Right renal cortex interstitium (tissue), 3 donors: ENCODE measurements at regions not wholly inside any gene's neighbourhood (a gene's known extent, or its start where the extent isn't known, plus 50 kb on each side); places are given as distances from the start of the nearest gene placed in this dataset.

Source experiments
- DNase-seq, 3 donors: peaks; one replicate each; pipeline ENCODE4 v3.0.0-alpha.2; 2013; ENCODE audit warnings: low read depth in 3 of 3, low spot score in 2 of 3

DNA sequence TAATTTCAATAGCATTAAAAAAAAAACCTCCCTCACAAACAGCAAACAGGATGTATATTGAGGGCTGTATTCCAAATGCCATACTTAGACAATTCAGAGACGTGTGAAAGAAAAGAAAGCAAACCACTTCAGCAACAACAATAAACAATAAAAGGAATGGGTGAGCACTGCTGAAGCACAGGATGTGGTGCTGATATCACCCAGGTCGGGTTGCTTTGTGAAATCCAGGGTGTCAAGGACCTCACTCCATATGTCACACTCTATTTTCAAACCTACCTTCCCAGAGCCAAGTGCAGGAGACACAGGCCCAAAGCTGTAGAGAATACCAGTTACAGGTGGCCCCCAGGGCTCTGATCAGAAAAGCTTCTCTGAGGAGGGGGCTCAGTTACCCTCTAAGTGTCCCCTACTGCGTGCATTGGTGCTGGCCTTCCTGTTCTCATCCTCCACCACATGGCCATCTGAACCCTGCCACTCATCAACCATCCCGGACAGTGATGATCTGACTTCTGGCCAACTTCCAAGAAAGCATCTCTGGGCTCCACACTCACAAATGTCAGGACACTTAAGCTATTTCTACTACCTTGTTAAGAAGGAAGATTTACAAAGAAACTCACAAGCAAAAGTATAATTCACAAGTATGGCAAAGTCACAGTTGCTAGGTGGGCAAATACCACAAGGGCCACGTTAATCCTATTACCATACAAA is 363.0 kb downstream of the SS18 start:
- no peak for DNase-seq

DNA sequence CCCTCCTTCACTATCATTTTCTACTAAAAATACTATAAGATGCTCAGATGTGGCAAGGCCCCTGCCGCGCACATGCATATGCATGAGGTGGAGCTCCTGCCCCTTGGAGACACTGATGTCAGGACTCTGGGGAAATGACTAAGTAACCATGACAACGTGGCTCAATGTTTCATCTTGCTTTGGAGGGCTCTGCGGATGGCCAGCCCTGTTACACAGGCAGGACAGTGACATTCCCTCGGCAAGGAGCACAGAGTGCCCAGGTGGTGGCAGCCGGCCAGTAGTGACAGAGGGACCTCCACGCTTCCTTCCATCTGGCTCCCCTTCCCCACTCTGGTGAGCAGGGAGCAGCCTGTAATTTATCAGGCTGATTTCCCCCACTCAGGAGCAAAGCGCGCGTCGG is 364.1 kb downstream of the SS18 start:
- DNase-seq, result no peak

DNA sequence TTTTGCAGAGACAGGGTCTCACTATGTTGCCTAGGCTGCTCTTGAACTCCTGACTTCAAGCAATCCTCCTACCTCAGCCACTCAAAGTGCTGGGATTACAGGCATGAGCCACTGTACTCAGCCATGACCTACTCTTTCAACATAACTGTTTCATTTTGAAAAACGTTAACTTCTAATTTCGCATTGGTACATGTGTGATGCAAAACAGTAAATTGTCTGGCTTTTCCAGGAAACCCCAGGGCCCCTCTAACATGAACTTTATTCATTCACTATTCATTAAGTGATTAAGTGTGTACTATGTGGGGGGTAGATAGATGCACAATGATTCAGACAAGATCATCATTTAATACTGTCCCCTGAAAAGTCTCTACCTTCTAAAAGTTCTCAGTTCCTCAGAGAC is 364.9 kb downstream of the SS18 start:
- no peak for DNase-seq

DNA sequence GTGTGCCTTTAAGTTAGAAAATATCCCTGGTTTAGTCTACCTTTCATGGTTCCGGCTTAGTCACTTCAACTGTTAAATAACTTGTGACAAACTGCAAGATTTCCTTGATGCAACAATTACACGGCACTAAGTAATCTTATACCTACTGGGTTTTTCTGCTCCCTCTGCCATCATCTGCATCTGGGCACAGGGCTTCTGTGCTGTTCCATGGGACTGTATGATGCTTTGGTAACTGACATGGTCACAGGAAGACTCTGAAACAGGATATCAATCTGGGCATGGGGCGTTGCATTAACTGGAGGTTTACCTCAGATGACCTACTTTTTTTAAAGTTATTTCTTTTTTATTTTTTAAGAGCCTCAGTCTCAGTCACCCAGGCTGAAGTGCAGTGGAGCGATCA is 365.4 kb downstream of the SS18 start:
- no peak for DNase-seq

DNA sequence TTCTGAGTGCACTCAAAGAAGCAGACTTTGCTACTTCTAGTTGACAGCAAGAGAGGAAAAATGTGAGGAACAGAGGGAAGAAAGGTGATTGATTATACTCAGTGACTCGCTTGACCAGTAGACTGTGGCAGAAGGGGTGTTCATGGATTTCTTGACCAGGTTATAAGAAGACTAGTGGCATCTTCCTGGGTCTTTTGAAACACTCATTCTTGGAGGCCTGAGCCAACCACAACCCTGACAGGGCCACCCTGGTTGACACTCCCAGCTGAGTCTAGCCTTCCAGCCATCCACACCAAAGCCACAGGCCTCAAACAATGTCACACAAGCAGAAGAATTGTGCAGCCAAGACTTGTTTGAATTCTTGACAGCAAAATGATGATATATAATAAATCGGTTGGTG is 366.3 kb downstream of the SS18 start:
- no peak for DNase-seq

DNA sequence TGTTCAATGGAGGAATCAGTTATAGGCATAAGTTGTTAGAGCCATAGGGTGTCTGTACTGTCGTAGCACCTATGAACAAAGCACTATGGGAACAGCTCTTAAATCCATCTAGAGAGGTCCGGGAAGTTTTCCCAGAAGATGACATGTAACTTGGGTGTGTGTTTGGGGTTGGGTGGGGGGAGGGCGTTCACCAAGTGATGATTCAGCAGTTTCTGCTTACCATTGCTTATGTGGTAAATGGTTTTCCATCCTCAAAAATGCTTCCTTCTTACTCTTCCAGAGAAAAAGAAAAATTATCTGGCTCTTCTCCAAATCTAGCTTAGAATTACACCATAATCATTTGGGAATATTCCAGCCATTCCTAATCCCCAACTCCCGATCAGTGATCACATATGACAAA is 361.1 kb upstream of the ZNF521 start:
- DNase-seq, result no peak

DNA sequence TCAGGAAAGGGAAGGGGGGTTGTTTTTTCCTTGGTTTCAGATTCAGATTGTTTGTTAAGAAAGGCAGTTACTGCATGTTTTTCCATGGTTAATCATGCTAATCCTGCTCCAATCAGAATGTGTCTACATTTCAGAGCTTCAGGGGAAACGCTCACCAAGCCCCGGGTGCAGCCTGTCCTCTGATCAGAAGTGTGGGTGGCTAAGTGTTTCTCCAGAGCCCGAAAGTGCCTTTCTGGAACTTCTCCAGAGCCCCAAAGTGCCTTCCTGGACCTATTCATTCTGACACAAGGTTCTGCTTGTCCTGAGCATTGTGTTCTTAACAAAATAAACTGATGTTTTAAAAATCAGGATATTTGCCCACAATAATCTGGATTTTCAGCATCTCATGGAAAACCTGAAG is 359.0 kb upstream of the ZNF521 start:
- DNase-seq, result no peak

DNA sequence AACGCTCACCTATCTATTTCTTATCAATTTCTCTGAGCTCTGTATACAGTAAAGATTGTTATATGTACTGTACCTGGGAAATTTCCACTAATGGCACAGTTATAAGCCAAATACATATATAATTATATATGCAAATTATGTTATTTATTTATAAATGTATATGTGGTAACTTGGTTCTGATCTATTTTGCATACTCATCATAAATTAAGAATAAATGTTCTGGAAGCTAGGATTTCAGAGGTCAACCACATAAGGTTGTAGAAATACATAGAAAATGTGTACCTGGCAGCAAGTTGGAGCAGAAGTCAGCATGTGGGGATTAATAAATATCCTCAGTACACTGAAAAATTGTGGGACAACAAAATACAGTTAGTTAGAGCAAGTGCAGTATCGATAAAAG is 353.7 kb upstream of the ZNF521 start:
- DNase-seq, result no peak

DNA sequence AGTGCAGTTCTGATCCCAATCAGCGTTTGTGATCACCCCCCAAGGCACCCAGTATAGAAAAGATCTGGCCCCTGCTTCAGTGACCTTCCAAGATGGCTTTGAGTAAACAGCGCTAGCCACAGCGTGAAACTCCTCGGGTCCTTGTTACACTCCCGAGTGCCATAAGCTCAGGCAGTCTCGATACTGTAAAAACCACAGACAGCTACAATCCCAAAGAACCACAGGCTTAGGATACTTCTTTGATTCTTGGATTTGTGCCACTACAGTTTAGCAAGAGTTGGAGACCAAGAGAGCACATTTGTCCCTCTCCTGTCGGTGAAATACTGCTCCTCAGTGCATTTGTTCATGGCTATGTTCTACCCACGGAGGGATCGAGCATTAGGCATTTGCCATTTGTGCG is 352.5 kb upstream of the ZNF521 start:
- DNase-seq, result no peak

DNA sequence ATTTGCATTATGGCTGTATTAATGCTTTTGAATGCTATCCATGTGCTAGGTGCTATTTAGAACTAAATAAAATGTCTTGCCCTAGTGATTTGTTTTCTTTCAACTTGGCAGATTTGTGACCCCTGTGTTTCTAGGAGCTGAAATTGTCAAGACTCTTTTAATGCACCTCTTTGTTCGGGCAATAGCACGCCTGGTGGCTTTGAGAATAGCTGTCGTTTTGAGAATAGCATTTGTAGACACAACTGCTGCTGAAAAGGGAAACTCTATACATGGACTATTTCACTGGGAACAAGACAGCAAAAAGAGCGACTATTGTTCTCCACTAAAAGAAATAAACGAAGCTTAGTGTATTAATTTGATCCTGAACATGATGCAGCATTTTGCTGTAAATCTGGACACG is 352.1 kb upstream of the ZNF521 start:
- no peak for DNase-seq

DNA sequence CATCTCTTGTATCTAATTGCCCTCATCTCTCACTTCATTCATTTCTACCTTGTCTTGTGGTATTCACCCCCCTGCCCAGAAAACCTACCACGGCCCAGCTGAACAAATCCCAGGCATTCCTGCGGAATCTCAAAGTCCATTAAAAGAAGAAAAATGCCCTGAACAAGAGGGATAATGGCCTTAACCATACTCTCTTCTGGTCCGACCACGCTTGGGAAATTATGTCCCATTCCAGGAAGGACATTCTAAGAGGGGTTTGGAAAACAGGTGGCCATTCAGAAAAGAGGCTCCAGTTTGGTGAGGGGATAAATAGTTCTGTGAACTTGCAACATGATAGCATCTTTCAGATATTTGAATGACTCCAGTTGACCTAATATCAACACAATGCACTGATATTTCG is 349.9 kb upstream of the ZNF521 start:
- DNase-seq, result no peak

DNA sequence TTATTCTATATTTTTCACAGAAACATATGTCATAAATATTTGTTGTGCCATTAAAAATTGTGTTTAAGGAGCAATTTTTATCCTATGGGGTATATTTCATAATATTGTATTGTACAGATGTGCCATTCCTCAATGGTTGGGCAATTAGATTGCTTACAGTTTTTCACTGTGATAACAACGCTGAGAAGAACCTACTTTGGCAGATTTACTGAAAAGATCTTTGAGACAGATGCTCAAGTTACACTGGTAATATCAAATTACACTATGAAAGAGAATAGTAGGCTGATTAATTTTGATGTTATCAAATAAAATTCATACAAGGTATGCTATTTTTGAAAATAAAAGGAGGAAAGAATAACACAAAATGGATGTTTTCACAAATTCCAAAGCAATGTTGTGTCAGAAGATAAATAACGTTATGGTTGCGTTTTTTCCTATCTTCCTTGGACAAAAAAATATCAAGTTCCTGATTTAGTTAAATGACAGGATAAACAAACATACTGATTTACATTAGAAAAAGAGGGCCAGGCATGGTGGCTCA is 335.1 kb upstream of the ZNF521 start:
- no peak for DNase-seq

DNA sequence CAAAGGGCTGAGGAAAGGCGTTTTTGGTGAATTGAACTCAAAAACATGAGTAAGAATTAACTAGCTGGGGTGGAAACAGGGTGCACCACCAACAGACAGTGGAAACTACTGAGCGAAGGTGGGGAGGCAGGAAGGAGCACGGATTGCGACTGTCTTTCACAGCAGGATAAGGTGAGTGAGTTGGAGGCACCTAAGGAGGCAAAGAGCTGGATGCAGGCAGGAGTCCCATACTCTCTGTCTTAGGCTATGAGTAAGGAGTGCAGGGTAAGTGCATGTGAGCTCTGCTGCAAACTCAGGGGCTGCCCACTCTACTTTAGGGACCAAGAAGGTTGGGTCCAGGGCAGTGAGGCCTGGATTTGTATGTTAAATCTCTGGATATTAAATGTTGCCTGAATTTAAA is 333.1 kb upstream of the ZNF521 start:
- no peak for DNase-seq

DNA sequence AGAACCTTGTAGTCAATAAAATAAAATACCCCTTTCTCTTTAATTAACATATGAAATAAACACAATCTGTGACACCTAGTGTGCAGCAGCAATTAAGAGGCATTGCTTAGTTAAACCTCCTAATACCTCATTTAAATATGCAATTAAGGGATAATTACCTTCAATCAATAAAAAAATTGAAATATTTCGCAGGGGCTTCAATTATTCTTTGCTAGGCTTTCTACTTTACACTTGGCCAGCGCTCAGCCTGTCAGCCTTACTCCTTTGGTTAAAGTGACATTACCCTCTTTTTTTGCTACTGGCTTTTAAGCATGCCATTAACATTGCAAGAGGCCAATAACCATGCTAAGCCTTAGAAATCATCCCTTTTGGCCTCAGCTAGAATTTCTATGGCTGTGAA is 327.5 kb upstream of the ZNF521 start:
- no peak for DNase-seq

DNA sequence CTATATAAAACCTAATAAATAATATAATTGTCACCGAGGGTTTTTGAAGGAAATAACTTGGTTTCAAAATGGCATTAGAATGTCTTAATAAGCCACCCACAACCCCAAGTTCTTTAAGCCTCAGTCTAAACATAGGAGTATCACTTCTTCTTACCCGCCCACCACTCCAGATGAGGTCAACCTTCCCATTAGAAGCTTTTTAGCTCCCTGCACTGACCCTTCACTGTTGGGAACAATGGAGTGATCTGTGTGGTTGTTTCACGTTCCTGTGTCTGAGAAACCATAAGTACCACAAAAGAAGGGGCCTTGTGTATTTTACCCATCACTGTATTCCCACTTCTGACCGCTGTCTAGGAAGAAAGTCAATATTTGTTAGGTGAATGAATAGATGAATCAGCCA is 326.3 kb upstream of the ZNF521 start:
- DNase-seq, result no peak

DNA sequence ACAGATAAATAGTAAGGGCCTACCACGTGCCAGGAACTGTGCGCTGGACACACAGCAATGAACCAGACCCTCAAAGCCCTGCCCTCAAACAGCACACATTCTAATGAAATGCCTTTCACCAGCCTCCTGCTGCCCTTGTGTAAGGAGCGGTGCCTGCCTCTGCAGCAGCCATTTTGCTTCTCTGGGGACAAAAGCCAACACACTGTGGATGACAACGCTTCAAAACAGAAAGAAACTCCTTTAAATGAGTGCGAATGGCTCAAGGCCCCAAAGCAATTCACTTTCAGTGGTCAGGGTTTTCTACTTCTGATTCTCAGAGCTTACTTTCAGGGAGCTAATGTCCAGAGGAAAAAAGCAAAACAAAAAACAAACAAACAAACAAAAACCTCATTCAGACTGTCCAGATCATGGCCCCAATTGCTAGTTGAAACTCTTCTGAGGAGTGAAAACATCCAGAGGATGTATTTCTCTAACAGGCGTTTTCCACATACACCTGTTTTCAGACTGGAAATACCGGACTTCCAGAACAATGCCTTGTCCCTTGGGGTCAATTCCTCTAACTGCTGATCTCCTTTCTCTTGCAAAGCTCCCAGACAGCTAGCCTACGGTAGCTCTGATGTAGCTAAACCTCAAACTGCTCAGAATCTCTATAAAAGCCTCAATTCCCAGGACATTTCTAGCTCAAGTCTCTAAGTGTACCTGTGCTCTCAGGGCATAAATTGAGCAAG is 323.3 kb upstream of the ZNF521 start:
- no peak for DNase-seq

DNA sequence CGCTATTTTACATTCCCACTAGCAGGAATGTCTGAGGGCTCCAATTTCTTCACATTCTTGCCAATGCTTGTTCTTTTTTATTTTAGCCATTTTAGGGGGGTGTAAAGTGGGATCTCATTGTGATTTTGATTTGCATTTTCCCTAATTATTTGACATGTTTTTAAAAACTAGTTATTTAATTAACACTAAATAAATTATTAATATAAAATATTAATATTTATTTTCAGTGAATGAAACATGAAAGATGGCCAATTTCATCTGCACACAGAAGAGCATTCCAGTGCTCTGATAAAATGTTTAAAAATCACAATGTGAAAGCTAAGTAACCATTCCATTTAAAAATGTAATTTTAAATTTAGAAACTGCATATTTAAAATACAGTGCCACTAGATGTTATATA is 322.2 kb upstream of the ZNF521 start:
- DNase-seq, result no peak

DNA sequence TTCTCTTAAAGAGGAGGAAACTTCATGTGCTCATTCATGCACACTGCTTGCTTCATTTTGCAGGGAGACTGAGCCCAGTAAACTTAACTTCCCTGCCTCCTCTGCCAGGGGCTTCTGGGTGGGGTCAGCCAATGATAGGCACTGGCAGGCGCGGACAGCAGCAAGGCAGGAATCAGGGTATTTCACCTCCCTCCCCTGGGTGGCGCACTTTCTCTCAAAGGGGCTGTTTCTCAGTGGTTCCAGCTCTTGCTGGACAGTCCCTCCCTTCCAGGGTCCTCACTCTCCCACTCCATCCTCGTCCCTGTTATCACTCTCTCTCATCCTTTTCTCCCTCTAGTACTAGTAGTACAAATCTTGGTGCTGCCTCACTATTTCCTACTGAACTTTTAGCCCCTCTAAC is 320.5 kb upstream of the ZNF521 start:
- no peak for DNase-seq

DNA sequence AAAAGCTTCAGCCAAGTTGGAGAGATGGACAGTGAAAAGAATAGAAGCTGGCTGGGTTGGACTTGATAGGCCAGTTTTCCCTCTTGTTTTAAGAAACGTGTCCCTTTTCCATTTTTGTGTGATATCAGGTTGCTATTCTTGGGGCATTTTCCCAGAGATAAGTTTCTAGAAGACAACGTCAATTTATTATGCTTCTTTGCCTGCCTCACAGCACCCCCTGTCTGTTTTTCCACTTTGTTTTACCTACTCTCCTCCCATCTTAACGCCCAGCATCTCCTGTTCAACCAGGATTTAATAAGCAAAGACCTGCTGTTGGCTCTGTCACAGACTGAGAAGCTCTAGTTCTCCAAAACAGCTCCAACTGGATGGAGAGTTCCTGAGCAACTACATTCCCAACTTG is 317.8 kb upstream of the ZNF521 start:
- DNase-seq, result no peak

DNA sequence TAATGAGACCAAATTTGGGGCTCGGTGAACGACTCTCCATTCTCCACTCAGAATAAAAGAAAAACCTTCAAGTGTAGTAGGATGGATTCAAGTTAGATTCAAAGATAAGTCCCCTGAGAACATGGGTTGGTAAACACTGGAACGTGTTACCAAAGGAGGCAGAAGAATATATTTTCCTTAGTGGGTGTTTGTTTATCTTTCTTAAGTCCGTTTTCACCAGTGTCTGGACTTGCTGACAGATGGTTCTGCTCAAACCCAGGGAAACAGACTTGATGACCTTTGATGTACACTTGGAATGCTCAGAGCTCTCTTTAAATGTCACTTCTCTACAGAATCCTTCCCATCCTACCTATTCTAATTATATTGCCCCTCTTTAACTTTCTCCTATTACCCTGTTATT is 310.3 kb upstream of the ZNF521 start:
- no peak for DNase-seq

DNA sequence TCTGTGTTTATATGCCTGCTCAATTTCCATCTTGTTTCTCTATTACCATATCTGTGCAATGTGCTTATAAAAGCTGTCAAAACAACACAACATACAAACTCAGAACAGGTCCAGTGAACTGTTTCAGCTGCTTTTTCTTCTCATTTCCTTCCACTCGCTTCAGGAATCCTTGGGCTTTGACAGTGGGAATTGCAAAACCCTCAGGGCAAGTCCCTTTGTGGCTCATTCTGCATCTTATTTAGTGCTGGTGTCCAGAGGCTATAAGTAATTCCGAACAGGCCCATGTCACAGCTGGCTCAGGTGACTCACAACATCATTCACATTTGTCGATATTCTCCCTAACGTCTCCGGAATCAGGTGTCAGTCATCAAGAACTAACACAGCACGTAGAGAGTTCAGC is 309.9 kb upstream of the ZNF521 start:
- DNase-seq, result no peak

DNA sequence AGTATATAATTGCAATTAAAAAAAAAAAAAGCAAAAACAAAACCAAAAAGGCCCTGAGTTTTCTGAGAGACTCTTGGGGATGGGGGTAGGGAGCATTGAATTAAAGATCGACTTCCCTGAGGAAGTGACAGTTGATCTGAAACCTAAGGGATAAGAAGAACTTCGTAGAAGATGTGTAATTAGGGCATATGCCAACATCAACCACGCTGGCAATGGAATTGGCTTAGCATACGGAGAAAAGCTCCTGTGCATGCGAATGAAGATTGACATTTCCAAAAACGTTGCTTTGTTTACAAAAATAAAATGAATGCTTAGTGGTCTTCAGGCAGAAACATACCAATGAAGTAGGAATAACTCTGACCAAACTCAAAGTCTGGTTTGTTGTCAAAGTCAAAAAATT is 307.6 kb upstream of the ZNF521 start:
- no peak for DNase-seq

DNA sequence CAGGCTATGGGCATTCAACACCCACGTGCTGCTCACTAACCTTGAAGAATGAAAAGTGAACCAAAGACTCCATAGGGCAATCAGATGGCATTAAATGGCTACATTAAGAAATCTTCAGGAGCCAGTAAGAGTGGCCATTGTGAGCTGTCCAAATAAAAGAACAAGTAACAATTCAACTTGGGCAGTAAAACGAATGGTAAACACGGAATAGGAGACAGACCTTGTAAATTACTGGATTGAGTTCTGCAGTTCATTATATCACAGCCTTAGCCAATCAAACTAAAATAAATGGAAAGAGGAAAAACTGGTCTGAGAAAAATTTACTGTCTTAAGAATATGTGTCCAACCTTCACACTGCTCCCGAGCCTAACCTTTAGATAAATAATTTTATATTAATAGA is 306.5 kb upstream of the ZNF521 start:
- DNase-seq, result no peak
